AG04449 (cell line): ENCODE measurements at regions not wholly inside any gene's neighbourhood (a gene's known extent, or its start where the extent isn't known, plus 50 kb on each side); places are given as distances from the start of the nearest gene placed in this dataset.
A peak's percentile ranks its signal among the peaks of the same experiment; 100 is the strongest.
"Not testable (repeated sequence)": the region's sequence is repeated elsewhere in the genome, so short reads cannot be mapped to it uniquely, and the experiment has no call there.

Experiments used
- CTCF ChIA-PET: fragments of 350-600 bp; formaldehyde crosslinking; extraction: SDS; loops from one replicate; lab custom pipeline; 2021; ENCODE audit warnings: antibody characterized with exemption; lab: Yijun Ruan, JAX
- POLR2A ChIA-PET: fragments of 400-600, 350-600 bp; formaldehyde crosslinking; extraction: SDS; loops from one replicate; lab custom pipeline; 2020; ENCODE audit warnings: antibody characterized with exemption, inconsistent platforms; lab: Yijun Ruan, JAX
- DNase-seq: peaks from one replicate; pipeline ENCODE4 v3.0.0-alpha.2; 2010; ENCODE audit warnings: low read depth, low spot score
- H3K4me3 ChIP-seq: 2 replicates; pipeline ENCODE4 v1.5.1; 2011; ENCODE audit warnings: low read depth, mild to moderate bottlenecking, control low read depth, low read length
- TF ChIP-seq, protein P1 (sequence below): IDR thresholded peaks from one replicate; pipeline ENCODE4 v1.5.1; 2011; ENCODE audit warnings: mild to moderate bottlenecking, moderate library complexity, low read length, control low read depth, inconsistent platforms; ENCODE audit not compliant: insufficient read depth; ENCODE audit errors: missing control alignments

DNA sequence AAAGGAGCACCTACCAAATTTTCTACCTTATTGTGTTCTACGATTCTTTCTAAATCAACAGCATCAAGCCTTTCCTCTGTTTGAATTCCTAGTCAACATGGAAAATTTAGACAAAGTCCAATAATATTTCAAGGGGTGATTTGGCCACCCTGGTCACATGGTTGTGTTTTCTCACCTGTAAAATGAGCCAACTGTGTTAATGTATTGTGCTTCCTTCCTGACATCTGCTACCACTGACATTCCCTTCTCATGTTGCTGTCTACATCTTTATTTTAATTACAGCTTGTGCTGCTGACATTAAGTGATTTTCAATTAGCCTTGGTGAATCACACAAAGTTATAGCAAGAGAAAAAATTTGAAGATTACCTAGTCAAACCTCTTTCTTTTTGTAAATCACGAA, 83.0 kb upstream of the NPSR1 start:
- ChIA-PET POLR2A (no interaction called here), CTCF (no interaction called here)
- TF ChIP-seq, protein P1, sequence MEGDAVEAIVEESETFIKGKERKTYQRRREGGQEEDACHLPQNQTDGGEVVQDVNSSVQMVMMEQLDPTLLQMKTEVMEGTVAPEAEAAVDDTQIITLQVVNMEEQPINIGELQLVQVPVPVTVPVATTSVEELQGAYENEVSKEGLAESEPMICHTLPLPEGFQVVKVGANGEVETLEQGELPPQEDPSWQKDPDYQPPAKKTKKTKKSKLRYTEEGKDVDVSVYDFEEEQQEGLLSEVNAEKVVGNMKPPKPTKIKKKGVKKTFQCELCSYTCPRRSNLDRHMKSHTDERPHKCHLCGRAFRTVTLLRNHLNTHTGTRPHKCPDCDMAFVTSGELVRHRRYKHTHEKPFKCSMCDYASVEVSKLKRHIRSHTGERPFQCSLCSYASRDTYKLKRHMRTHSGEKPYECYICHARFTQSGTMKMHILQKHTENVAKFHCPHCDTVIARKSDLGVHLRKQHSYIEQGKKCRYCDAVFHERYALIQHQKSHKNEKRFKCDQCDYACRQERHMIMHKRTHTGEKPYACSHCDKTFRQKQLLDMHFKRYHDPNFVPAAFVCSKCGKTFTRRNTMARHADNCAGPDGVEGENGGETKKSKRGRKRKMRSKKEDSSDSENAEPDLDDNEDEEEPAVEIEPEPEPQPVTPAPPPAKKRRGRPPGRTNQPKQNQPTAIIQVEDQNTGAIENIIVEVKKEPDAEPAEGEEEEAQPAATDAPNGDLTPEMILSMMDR: no peak
- no peak for DNase-seq
- no peak overlapping the region for H3K4me3 ChIP-seq

DNA sequence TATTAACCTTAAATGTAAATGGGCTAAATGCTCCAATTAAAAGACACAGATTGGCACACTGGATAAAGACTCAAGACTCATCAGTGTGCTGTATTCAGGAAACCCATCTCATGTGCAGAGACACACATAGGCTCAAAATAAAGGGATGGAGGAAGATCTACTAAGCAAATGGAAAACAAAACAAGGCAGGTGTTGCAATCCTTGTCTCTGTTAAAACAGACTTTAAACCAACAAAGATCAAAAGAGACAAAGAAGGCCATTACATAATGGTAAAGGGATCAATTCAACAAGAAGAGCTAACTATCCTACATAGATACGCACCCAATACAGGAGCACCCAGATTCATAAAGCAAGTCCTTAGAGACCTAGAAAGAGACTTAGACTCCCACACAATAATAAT, 80.1 kb upstream of the NPSR1 start:
- DNase-seq, POLR2A ChIA-PET, H3K4me3 ChIP-seq, CTCF ChIA-PET: not testable (repeated sequence)

DNA sequence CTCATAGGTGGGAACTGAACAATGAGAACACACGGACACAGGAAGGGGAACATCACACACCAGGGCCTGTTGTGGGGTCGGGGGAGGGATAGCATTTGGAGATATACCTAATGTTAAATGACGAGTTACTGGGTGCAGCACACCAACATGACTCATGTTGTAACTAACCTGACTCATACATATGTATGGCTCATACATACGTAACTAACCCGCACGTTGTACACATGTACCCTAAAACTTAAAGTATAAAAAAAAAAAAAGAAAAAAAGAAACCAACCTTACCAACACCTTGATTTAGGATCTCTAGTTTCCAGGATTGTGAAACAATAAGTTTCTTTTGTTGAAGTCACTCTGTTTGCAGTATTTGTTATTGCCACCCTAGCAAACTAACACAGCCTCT, 76.3 kb upstream of the NPSR1 start:
- H3K4me3 ChIP-seq: not testable (repeated sequence)

DNA sequence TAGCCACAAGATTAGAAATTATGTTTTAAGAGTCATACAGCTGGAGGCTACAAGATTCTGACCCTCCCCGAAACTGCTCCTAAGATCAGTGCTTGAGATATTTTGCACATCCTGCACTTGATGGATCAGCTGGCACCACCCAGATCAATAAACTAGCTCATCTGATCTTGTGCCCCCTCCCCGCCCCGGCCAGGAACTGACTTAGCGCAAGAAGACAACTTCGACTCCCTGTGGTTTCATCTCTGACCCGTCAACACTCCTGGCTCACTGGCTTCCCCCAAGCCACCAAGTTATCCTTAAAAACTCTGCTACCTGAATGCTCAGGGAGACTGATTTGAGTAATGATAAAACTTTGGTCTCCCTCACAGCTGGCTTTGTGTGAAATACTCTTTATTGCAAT, 73.5 kb upstream of the NPSR1 start:
- no peak for DNase-seq
- H3K4me3 ChIP-seq: no peak overlapping the region
- POLR2A ChIA-PET: no interaction called here
- TF ChIP-seq, protein P1: no peak
- CTCF ChIA-PET: interaction anchor here (1.3 kb wide), 1 partner anchor 449 kb away, joined by 3 read pairs; no protein-coding TSS in a partner anchor

More for the DNA sequence above, 76.3 kb upstream of the NPSR1 start:
- POLR2A ChIA-PET, DNase-seq, CTCF ChIA-PET: not testable (repeated sequence)

DNA sequence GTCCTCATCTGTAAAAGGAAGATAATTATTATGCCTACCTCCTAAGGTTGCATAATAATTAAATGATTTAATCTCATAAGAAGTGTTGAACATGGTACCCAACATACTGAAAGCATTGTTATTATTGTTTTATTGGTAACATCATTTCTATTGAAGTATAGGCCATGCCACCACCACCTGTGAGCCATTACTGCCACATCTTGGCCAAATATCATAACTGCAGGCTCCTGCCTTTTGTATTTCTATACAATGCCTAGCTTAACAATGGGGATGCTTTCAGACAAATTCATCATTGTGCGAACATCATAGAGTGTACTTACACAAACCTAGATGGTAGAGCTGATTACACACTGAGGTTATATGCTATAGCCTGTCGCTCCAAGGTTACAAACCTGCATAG, 61.1 kb upstream of the NPSR1 start:
- POLR2A ChIA-PET: no interaction called here

DNA sequence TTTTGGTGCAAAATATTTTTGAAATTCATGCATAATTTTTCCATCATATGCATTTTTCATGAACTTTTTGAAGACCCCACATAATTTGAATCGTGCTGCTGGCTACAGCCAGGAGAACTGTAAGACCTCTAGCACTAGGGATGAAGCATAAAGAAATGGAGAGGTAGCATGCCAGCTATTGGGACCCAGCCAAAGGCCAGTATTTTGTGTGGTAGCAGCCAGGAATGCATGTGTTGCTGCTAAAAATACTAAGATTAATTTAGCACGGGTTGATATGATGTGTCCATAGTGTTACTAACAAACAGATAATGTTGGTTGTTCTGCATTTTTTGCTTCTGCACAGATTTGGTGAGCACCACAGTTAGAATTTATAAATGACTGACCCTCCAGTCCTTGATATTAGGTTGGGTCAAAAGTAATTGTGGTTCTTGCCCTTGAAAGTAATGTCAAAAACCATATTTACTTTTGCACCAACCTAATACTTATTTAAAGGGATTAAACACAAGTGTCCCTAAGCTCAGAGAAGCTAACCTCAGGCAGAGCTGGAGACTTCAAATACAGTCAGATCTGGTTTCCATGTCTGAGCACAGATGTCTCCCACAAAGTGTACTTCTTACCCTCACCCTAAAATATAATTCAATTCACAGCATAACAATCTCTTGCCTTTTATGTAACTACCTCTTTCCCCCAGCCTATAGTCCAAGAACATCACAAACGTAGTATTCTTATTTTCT, 54.1 kb upstream of the NPSR1 start:
- TF ChIP-seq, protein P1: no peak
- ChIA-PET CTCF (no interaction called here), POLR2A (no interaction called here)

More for the DNA sequence above, 61.1 kb upstream of the NPSR1 start:
- TF ChIP-seq, protein P1: peak; percentile 5
- no peak overlapping the region for H3K4me3 ChIP-seq
- CTCF ChIA-PET: interaction anchor here (0.9 to 4.6 kb wide), 5 partner anchors 10 to 505 kb away, joined by 3 to 33 read pairs (median 7); no protein-coding TSS in a partner anchor
- no peak for DNase-seq

More for the DNA sequence above, 54.1 kb upstream of the NPSR1 start:
- H3K4me3 ChIP-seq: no peak overlapping the region
- DNase-seq: no peak
